Sigmoid colon (tissue), 3 donors: ENCODE measurements at regions not wholly inside any gene's neighbourhood (a gene's known extent, or its start where the extent isn't known, plus 50 kb on each side); places are given as distances from the start of the nearest gene placed in this dataset.

Experiments used
- POLR2A ChIP-seq, 2 donors: fragments of 450-650 bp; IDR thresholded peaks; one replicate each; pipeline ENCODE4 v1.6.1; 2016; ENCODE audit warnings: antibody characterized with exemption in 2 of 2, mild to moderate bottlenecking in 2 of 2, moderate library complexity in 2 of 2
- TF ChIP-seq, protein P1 (sequence below), 4 experiments: fragments of 450-650 bp in 3 of 4; fragments of 200-600 bp in 1 of 4; IDR thresholded peaks; one replicate each; pipeline ENCODE4 v1.5.1; 2016 to 2019; ENCODE audit warnings: antibody characterized with exemption in 4 of 4, mild to moderate bottlenecking in 3 of 4, moderate library complexity in 2 of 4

DNA sequence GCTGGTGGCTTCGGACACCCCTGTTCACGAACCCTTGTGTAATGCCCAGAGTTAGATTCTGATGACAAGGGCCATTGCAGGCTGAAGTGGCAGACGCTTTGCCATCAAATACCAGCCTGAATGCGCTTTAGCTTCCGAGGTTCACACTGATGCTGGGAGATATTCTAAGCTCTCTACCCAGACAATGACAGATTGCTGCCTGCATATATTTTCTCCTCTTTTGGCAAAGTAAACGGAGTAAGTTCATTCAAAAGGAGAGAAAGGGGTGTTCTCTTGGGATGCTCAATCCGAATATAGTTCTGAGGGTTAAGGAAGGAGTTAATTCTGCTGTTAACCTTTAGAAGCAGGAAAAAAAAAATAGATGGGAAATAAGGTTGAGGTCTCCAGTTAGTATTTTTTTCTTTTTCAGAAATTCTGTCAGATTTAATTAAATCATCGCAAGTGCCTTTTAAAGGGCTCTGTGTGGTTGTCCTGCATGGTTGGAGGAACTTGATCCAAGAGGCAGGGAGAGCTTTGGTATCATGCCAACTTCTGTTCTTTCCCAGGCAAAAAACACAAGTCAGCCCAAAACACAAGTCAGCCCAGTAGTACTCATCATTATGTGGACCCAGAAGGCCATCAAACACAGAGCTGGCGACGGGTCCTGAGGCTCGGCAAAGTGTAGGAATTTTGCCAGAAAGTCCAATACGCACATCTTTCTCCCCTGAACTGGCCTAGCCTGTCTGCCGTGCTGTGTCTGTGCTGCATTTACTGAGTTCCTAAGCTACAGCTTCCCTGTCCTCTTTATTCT, 70.9 kb upstream of the ST8SIA2 start:
- TF ChIP-seq, protein P1, sequence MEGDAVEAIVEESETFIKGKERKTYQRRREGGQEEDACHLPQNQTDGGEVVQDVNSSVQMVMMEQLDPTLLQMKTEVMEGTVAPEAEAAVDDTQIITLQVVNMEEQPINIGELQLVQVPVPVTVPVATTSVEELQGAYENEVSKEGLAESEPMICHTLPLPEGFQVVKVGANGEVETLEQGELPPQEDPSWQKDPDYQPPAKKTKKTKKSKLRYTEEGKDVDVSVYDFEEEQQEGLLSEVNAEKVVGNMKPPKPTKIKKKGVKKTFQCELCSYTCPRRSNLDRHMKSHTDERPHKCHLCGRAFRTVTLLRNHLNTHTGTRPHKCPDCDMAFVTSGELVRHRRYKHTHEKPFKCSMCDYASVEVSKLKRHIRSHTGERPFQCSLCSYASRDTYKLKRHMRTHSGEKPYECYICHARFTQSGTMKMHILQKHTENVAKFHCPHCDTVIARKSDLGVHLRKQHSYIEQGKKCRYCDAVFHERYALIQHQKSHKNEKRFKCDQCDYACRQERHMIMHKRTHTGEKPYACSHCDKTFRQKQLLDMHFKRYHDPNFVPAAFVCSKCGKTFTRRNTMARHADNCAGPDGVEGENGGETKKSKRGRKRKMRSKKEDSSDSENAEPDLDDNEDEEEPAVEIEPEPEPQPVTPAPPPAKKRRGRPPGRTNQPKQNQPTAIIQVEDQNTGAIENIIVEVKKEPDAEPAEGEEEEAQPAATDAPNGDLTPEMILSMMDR (IDR thresholded peaks at IDR 0.05): no peak
- TF ChIP-seq POLR2A (IDR thresholded peaks at IDR 0.05): no peak
